ENCODE measurements at regions not wholly inside any gene's neighbourhood (a gene's known extent, or its start where the extent isn't known, plus 50 kb on each side); places are given as distances from the start of the nearest gene placed in this dataset.

DNA sequence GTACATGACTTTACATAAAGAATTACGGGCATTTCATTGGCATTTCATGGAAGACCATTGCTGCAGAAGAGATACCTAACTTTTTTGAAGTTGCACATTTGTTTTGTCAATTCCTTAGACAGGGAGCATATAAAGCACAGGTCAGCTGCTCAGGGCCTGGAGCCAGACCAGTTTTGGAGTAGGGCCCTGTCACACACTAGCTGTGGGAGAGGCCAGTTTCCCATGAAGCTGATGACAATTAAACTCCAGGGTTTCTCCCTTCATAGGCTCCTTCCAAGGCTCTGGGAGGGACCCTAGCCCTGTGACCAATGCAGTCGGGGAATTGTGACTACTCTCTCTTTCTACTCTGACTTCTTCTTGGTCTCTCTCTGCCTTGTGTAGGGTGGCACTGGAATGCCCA is 107.3 kb upstream of the SELENOK start:
- TF ChIP-seq POLR2A (IDR thresholded peaks at IDR 0.05; ENCODE audit: low read depth, low read length) (no peak), POLR2AphosphoS5 (IDR thresholded peaks at IDR 0.05; ENCODE audit: low read depth, low read length) (no peak)
